ENCODE measurements at regions not wholly inside any gene's neighbourhood (a gene's known extent, or its start where the extent isn't known, plus 50 kb on each side); places are given as distances from the start of the nearest gene placed in this dataset.

GRCh38 chr17:31758646-31759045, 100.4 kb downstream of the COPRS start:
- in situ Hi-C loops (cut with HindIII; ENCODE audit: low sequenced_read_pairs) = no loop called here
- no peak for DNase-seq (ENCODE audit: low read depth)
- H3K4me3 ChIP-seq (ENCODE audit: low read depth, low read length) = no peak overlapping the region
- TF ChIP-seq CTCF (IDR thresholded peaks at IDR 0.05; ENCODE audit: low read depth, low read length, missing control alignments) = no peak

DNA sequence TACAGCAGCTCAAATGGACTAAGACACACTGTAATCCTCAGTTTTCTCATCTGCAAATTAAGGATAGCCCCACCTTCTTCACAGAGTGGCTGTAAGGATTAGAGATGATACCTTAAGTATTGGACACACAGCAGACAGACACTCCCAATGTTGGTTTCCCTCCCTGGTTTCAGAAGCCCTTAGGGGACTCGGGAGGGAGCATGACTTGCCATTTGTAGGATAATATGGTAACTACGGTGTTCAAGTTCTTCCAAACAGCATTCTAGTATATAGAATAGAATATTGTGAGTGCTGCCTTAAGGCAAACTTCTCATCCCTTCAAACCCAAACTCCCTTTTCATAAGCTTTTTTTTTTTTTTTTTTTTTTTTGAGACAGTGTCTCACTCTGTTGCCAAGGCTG, 101.9 kb downstream of the COPRS start:
- in situ Hi-C loops (cut with HindIII; ENCODE audit: low sequenced_read_pairs) = no loop called here
- no peak for DNase-seq (ENCODE audit: low read depth)
- TF ChIP-seq CTCF (IDR thresholded peaks at IDR 0.05; ENCODE audit: low read depth, low read length, missing control alignments) = no peak

GRCh38 chr17:31754239-31754945, 104.7 kb downstream of the COPRS start:
- no peak for DNase-seq (ENCODE audit: low read depth)
- H3K4me3 ChIP-seq (ENCODE audit: low read depth, low read length) = no peak overlapping the region
- in situ Hi-C loops (cut with HindIII; ENCODE audit: low sequenced_read_pairs) = no loop called here
- TF ChIP-seq CTCF (IDR thresholded peaks at IDR 0.05; ENCODE audit: low read depth, low read length, missing control alignments) = no peak

More for the DNA sequence above, 101.9 kb downstream of the COPRS start:
- H3K4me3 ChIP-seq (ENCODE audit: low read depth, low read length) = no peak overlapping the region

- in situ Hi-C loops (cut with HindIII; ENCODE audit: low sequenced_read_pairs) = no loop called here
Measured at GRCh38 chr17:31753011-31753410, 106.0 kb downstream of the COPRS start.

DNA sequence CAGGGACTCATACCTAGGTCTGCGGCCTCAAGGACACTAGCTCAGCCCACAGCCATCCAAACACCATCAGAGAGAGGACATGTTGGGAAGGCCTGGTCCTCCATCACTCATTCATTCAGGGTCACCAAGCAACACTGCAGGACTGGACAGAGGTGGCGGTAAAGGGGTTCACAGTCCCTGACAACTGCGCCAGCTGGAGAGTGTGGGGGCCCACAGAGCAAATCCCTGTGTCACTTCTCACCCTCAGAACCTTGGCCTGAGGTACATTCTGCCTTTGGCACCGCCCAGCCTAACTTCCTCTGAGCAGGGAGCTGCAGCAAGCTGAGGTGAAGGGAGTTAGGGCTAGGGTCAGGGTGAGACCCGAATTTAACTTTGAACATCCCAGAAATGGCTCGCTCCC, 106.5 kb downstream of the COPRS start:
- in situ Hi-C loops (cut with HindIII; ENCODE audit: low sequenced_read_pairs) = no loop called here
- no peak for DNase-seq (ENCODE audit: low read depth)
- TF ChIP-seq CTCF (IDR thresholded peaks at IDR 0.05; ENCODE audit: low read depth, low read length, missing control alignments) = no peak
- no peak overlapping the region for H3K4me3 ChIP-seq (ENCODE audit: low read depth, low read length)

More at GRCh38 chr17:31753011-31753410, 106.0 kb downstream of the COPRS start:
- no peak for DNase-seq (ENCODE audit: low read depth)
- H3K4me3 ChIP-seq (ENCODE audit: low read depth, low read length) = no peak overlapping the region
- no peak for TF ChIP-seq CTCF (IDR thresholded peaks at IDR 0.05; ENCODE audit: low read depth, low read length, missing control alignments)

DNA sequence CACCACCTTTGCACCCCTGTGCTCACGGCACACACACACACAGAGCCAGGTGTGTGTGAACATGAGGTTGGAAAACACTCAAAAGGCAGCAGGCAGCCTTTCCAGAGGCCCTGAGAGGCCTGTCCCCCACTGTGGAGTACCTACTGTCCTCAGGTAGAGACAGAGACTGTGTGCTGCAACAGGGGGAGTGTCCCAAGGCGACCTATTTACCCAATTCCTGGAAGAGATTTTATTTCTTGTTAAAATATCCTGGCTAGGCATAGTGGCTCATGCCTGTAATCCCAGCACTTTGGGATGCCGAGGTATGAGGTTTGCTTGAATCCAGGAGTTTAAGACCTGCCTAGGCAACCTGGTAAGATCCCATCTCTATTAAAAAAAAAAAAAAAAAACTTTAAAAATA, 108.5 kb downstream of the COPRS start:
- no peak for TF ChIP-seq CTCF (IDR thresholded peaks at IDR 0.05; ENCODE audit: low read depth, low read length, missing control alignments)
- H3K4me3 ChIP-seq (ENCODE audit: low read depth, low read length) = no peak overlapping the region
- in situ Hi-C loops (cut with HindIII; ENCODE audit: low sequenced_read_pairs) = no loop called here
- DNase-seq (ENCODE audit: low read depth) = no peak
